GM13977 (cell line): ENCODE measurements at regions not wholly inside any gene's neighbourhood (a gene's known extent, or its start where the extent isn't known, plus 50 kb on each side); places are given as distances from the start of the nearest gene placed in this dataset.

Source experiments
- DNase-seq: peaks from one replicate; pipeline ENCODE4 v3.0.0; 2012; ENCODE audit warnings: low spot score
- in situ Hi-C: fragments of 300-500 bp; cut with MboI; formaldehyde crosslinking; loops from one replicate; pipeline ENCODE4 v1.12.0; 2022; ENCODE audit warnings: low sequenced_read_pairs, low pct_unique_long_range_greater_than_20kb, mixed read lengths, inconsistent platforms; ENCODE audit not compliant: unreplicated experiment
- TF ChIP-seq, protein P1 (sequence below): IDR thresholded peaks from 2 replicates; pipeline ENCODE4 v1.5.1; 2012; ENCODE audit warnings: mild to moderate bottlenecking, control low read depth; ENCODE audit not compliant: insufficient read depth; ENCODE audit errors: extremely low read depth, missing control alignments

DNA sequence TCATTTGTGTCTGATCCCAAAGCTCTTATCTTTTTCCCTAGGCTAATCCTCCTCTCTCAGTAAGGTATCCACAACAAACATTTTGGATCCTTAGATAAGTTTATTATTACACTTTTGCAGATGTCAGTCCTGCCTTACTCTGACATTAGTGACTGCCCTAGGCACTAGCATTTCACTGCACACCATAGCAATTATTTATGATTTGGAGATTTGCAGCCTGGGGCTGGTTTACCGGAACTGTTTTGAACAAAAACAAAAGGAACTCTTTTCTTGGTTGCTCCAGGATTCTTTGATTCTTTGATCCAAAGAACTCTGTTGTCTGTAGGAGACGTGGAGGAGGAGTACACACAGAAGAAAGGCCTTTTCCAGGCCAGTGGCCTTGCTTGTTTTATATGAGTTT, 80.4 kb downstream of the EDNRB start:
- no peak for DNase-seq
- TF ChIP-seq, protein P1, sequence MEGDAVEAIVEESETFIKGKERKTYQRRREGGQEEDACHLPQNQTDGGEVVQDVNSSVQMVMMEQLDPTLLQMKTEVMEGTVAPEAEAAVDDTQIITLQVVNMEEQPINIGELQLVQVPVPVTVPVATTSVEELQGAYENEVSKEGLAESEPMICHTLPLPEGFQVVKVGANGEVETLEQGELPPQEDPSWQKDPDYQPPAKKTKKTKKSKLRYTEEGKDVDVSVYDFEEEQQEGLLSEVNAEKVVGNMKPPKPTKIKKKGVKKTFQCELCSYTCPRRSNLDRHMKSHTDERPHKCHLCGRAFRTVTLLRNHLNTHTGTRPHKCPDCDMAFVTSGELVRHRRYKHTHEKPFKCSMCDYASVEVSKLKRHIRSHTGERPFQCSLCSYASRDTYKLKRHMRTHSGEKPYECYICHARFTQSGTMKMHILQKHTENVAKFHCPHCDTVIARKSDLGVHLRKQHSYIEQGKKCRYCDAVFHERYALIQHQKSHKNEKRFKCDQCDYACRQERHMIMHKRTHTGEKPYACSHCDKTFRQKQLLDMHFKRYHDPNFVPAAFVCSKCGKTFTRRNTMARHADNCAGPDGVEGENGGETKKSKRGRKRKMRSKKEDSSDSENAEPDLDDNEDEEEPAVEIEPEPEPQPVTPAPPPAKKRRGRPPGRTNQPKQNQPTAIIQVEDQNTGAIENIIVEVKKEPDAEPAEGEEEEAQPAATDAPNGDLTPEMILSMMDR = no peak
- in situ Hi-C loops = no loop called here

DNA sequence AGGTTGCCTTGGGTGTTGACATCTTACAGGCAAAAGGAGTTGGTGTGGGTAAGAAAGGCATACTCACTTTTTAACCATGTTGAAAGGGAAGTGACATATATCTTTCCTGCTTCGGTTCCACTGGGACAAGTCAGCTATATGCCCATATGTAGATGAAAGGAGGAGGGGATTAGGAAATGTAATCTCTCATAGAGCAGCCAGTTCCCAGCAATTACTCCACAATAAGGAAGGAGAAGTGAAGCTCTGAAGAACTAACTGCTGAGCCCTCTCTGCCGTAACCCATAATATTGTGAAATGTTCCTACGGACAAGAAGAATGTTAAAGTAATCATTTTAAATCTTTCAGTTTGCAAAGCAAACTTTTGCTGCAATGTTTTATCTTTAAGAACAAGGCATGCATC, 82.2 kb downstream of the EDNRB start:
- no peak for DNase-seq
- in situ Hi-C loops = no loop called here
- TF ChIP-seq, protein P1 = no peak

DNA sequence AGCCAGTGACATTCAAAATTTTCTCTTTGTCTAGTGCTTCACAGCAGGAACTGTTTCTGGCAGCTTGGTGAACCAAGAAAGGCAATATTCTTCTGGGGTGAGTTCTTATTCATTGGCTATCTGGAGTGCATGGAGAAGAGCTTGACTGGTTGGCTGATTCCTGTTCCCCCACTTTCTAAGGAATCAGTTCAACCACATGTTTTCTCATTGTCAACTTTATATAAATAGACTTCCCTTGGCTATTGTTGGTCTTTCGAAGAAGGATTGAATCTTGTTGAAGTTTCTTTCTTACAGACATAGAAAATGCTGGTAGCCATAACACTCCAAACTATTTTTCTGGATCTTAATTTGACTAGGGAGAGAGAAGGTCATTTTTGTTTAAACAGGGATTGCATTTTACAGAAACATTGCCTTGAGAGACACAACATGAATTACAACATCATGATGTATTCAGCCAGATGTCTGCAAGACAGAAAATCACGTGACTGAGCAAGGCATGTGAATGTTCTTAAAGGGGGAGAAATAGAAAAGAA, 85.2 kb downstream of the EDNRB start:
- TF ChIP-seq, protein P1 = no peak
- in situ Hi-C loops = no loop called here
- DNase-seq = no peak

DNA sequence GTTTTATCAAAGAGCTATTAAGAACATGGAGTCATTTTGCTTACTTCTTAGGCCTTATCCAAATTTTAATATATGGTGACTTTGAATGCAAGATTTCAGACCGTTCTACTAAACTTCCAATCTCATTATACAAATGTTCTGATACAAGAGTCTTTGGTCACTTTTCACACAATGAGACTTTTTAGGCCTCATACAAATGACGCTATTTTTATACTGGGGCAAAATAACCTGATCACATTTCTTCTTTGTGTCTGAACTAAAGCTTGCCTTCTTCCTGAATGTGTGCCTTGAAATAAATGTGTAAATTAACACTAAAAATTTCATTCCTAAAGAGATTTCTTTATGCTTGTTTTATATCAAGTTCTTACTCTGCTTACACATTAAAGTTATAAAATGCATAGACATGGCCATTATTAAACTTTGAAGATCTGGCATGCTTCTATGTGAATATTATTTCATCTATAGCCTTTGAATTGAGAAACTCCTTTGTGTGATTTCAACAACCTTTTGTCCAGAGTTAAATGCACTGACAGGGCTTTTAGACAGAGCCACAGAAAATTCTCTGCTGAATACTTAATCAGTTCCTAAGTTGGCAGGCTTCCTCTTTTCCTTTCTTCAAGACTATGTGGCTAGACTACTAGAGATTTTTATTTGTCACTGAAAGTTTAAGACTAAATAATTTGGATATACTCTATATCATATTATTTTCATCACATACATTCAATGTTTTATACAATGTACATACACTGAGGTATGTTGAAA, 86.1 kb downstream of the EDNRB start:
- in situ Hi-C loops = no loop called here
- no peak for DNase-seq
- TF ChIP-seq, protein P1 = no peak

DNA sequence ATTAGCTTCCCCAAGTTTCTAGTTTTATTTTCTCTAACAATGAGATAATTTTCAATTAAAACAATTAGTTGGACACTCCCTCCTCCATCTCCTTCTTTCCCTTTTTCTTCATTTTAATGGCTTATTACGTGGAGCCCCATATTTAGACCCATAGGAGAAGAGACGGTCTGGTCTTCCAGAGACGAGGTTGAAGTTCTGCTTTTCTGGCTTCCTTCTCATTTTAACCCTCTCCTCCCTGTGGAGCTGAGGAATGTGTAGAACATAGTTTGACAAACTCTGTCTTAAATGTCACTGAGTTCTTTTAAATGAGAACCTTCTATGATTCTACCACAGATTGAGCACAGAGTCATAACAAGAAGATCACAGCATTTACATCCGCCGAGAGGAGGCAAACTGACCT, 86.8 kb downstream of the EDNRB start:
- DNase-seq = no peak
- in situ Hi-C loops = no loop called here
- TF ChIP-seq, protein P1 = no peak

DNA sequence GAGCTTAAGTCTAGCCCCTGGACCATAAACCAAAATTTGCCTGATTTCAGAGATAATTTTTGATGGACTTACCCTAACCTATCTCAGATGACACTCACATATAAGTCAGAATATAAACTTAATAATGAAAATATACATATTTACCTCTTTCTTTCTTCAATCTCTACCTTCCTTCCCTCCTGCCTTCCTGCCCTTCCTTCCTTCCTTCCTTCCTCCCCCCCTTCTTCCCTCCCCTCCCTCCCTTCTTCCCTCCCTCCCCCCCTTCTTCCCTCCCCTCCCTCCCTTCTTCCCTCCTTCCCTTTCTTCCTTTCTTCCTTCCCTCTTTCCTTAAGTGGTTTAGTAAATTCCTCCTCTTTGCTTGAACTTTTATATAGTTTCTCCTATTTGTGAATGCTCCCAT, 88.7 kb downstream of the EDNRB start:
- no peak for DNase-seq
- TF ChIP-seq, protein P1 = no peak
- in situ Hi-C loops = no loop called here
